Posterior cingulate gyrus (tissue), 11 donors: ENCODE measurements at regions not wholly inside any gene's neighbourhood (a gene's known extent, or its start where the extent isn't known, plus 50 kb on each side); places are given as distances from the start of the nearest gene placed in this dataset.

Experiments
- DNase-seq, 10 donors: peaks; one replicate each; pipeline versions ENCODE4 v3.0.0 to v3.0.0-alpha.2; 2020 to 2021; ENCODE audit warnings: mixed read lengths in 3 of 10
- intact Hi-C: fragments of 100-400 bp; cut with DNase I; formaldehyde crosslinking; loops from one replicate; pipeline ENCODE4 v1.15.1; 2023

- intact Hi-C loops, result no loop called here
Observed at GRCh38 chr14:97538749-97539410, 741.7 kb downstream of the VRK1 start.

GRCh38 chr14:97539411-97539795 is 742.2 kb downstream of the VRK1 start:
- DNase-seq, result no peak
- intact Hi-C loops, result no loop called here

More at GRCh38 chr14:97538749-97539410, 741.7 kb downstream of the VRK1 start:
- DNase-seq, result no peak

GRCh38 chr14:97539884-97540283 is 742.7 kb downstream of the VRK1 start:
- intact Hi-C loops, result no loop called here

GRCh38 chr14:97543221-97543620 is 746.0 kb downstream of the VRK1 start:
- intact Hi-C loops, result no loop called here
- no peak for DNase-seq

More at GRCh38 chr14:97539884-97540283, 742.7 kb downstream of the VRK1 start:
- no peak for DNase-seq

- intact Hi-C loops, result no loop called here
- no peak for DNase-seq
Observed at GRCh38 chr14:97543816-97544215, 746.6 kb downstream of the VRK1 start.

- intact Hi-C loops, result no loop called here
- DNase-seq, result no peak
Observed at GRCh38 chr14:97544571-97544970, 747.4 kb downstream of the VRK1 start.

- DNase-seq, result peak in 1 of 10 donors; percentile 74
- intact Hi-C loops, result no loop called here
Observed at GRCh38 chr14:97546491-97547230, 749.5 kb downstream of the VRK1 start.

GRCh38 chr14:97550463-97550862 is 753.3 kb downstream of the VRK1 start:
- DNase-seq, result no peak

GRCh38 chr14:97554597-97554996 is 757.4 kb downstream of the VRK1 start:
- no peak for DNase-seq
- intact Hi-C loops, result no loop called here

More at GRCh38 chr14:97550463-97550862, 753.3 kb downstream of the VRK1 start:
- intact Hi-C loops, result no loop called here

- DNase-seq, result no peak
Observed at GRCh38 chr14:97564334-97564733, 767.2 kb downstream of the VRK1 start.

GRCh38 chr14:97571201-97571600 is 774.0 kb downstream of the VRK1 start:
- intact Hi-C loops, result no loop called here
- DNase-seq, result no peak

More at GRCh38 chr14:97564334-97564733, 767.2 kb downstream of the VRK1 start:
- intact Hi-C loops, result no loop called here

- intact Hi-C loops, result no loop called here
- no peak for DNase-seq
Observed at GRCh38 chr14:97571866-97572555, 774.8 kb downstream of the VRK1 start.

GRCh38 chr14:97572583-97573458 is 775.6 kb downstream of the VRK1 start:
- intact Hi-C loops, result no loop called here

GRCh38 chr14:97575677-97576076 is 778.5 kb downstream of the VRK1 start:
- DNase-seq, result no peak
- intact Hi-C loops, result no loop called here

More at GRCh38 chr14:97572583-97573458, 775.6 kb downstream of the VRK1 start:
- no peak for DNase-seq

GRCh38 chr14:97578982-97579548 is 781.9 kb downstream of the VRK1 start:
- intact Hi-C loops, result no loop called here

GRCh38 chr14:97581016-97581415 is 783.8 kb downstream of the VRK1 start:
- no peak for DNase-seq
- intact Hi-C loops, result no loop called here

More at GRCh38 chr14:97578982-97579548, 781.9 kb downstream of the VRK1 start:
- DNase-seq, result no peak

GRCh38 chr14:97582022-97582421 is 784.8 kb downstream of the VRK1 start:
- DNase-seq, result no peak
- intact Hi-C loops, result no loop called here

- intact Hi-C loops, result no loop called here
- DNase-seq, result no peak
Observed at GRCh38 chr14:97584528-97584927, 787.3 kb downstream of the VRK1 start.

- intact Hi-C loops, result no loop called here
- DNase-seq, result no peak
Observed at GRCh38 chr14:97592341-97592980, 795.3 kb downstream of the VRK1 start.
